GM12891 (cell line): ENCODE measurements at regions not wholly inside any gene's neighbourhood (a gene's known extent, or its start where the extent isn't known, plus 50 kb on each side); places are given as distances from the start of the nearest gene placed in this dataset.

Experiments
- PAX5 ChIP-seq: IDR thresholded peaks from 2 replicates; pipeline ENCODE4 v1.6.1; 2011; ENCODE audit warnings: low read length, moderate library complexity, mild to moderate bottlenecking; ENCODE audit not compliant: insufficient read depth, severe bottlenecking
- POLR2A ChIP-seq: IDR thresholded peaks from 2 replicates; pipeline ENCODE4 v1.6.1; 2011; ENCODE audit warnings: low read depth, low read length, control low read depth
- POLR2AphosphoS5 ChIP-seq: IDR thresholded peaks from 2 replicates; pipeline ENCODE4 v1.6.1; 2011; ENCODE audit warnings: low read depth, low read length, control low read depth
- POU2F2 ChIP-seq: IDR thresholded peaks from 2 replicates; pipeline ENCODE4 v1.6.1; 2011; ENCODE audit warnings: low read depth, mild to moderate bottlenecking, control low read depth, low read length, moderate library complexity
- SPI1 ChIP-seq: IDR thresholded peaks from 2 replicates; pipeline ENCODE4 v1.6.1; 2011; ENCODE audit warnings: low read depth, low read length, control low read depth
- TAF1 ChIP-seq: IDR thresholded peaks from 2 replicates; pipeline ENCODE4 v1.6.1; 2011; ENCODE audit warnings: low read depth, low read length, control low read depth

DNA sequence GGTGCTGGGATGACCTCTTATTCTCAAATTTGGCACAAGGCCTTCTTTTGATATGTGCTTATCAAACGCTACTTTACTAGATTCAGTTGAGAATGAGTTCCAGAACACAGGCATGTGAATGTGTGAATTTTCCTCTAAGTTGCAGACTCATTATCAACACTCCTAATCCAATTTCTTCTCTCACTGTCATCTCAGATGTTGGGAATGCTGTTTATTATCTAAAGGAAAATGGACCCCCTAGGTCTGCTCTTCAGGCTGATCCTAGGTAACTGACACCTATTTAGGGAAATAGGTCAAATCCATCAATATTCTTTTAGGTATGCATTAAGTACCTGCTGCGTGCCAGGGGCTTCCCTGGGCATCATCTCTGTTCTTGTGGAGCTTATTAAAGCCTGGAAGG, 215.0 kb upstream of the NOX3 start:
- TF ChIP-seq POLR2A (no peak), POLR2AphosphoS5 (no peak), TAF1 (no peak), SPI1 (no peak), PAX5 (no peak), POU2F2 (no peak)
